Muscle of leg (tissue), 3 donors: ENCODE measurements at regions not wholly inside any gene's neighbourhood (a gene's known extent, or its start where the extent isn't known, plus 50 kb on each side); places are given as distances from the start of the nearest gene placed in this dataset.
"Not testable (repeated sequence)": the region's sequence is repeated elsewhere in the genome, so short reads cannot be mapped to it uniquely, and the experiment has no call there.

Source experiments
- DNase-seq: peaks from one replicate; pipeline ENCODE4 v3.0.0; 2013
- H3K27ac ChIP-seq: one replicate; pipeline ENCODE4 v1.5.1; 2013; ENCODE audit warnings: mild to moderate bottlenecking, low read length, control low read depth
- H3K27me3 ChIP-seq: one replicate; pipeline ENCODE4 v1.6.1; 2013; ENCODE audit warnings: low read length; ENCODE audit not compliant: control insufficient read depth, insufficient read depth
- H3K36me3 ChIP-seq: one replicate; pipeline ENCODE4 v1.6.1; 2013; ENCODE audit warnings: low read length; ENCODE audit not compliant: control insufficient read depth, insufficient read depth
- H3K4me1 ChIP-seq: one replicate; pipeline ENCODE4 v1.6.1; 2013; ENCODE audit warnings: low read length; ENCODE audit not compliant: control insufficient read depth, insufficient read depth
- H3K4me3 ChIP-seq: one replicate; pipeline ENCODE4 v1.5.1; 2013; ENCODE audit warnings: low read length, control low read depth
- H3K9me3 ChIP-seq: replicated peaks from 2 replicates; pipeline ENCODE4 v1.6.1; 2013; ENCODE audit warnings: low read depth, low read length; ENCODE audit not compliant: control insufficient read depth
- WGBS: methylation state at CpG from one replicate; pipeline ENCODE4 v1.1.5; 2013; ENCODE audit warnings: missing lambda C conversion rate; ENCODE audit not compliant: insufficient coverage; 5-methylcytosine and 5-hydroxymethylcytosine counted together

GRCh38 chr13:50243931-50244330 is 228.7 kb downstream of the KCNRG start:
- WGBS = 33% methylated on average over 1 of the region's 2 CpGs
- peak; percentile 71 for DNase-seq
- H3K9me3 ChIP-seq = no peaks in the 10 kb centered on the region
- H3K27me3 ChIP-seq = no peaks in the 10 kb centered on the region
- H3K4me1 ChIP-seq = peaks cover 5% of the 10 kb centered on the region
- no peak overlapping the region for H3K27ac ChIP-seq
- no peaks in the 10 kb centered on the region for H3K36me3 ChIP-seq
- H3K4me3 ChIP-seq = no peak overlapping the region

- Histone ChIP-seq H3K4me1 (peaks cover 5% of the 10 kb centered on the region), H3K36me3 (no peaks in the 10 kb centered on the region), H3K9me3 (no peaks in the 10 kb centered on the region), H3K27ac (no peak overlapping the region), H3K4me3 (no peak overlapping the region), H3K27me3 (no peaks in the 10 kb centered on the region)
- 64% methylated on average over 6 of the region's 6 CpGs for WGBS
- DNase-seq = no peak
Observed at GRCh38 chr13:50244355-50244712, 229.1 kb downstream of the KCNRG start.

GRCh38 chr13:50244713-50245574 is 229.7 kb downstream of the KCNRG start:
- H3K27me3 ChIP-seq = no peaks in the 10 kb centered on the region
- DNase-seq = no peak
- WGBS = 80% methylated on average over 1 of the region's 7 CpGs
- peaks cover 5% of the 10 kb centered on the region for H3K4me1 ChIP-seq
- H3K9me3 ChIP-seq = no peaks in the 10 kb centered on the region
- H3K27ac ChIP-seq = no peak overlapping the region
- no peaks in the 10 kb centered on the region for H3K36me3 ChIP-seq
- no peak overlapping the region for H3K4me3 ChIP-seq

- H3K9me3 ChIP-seq = no peaks in the 10 kb centered on the region
- no peak overlapping the region for H3K4me3 ChIP-seq
- no peaks in the 10 kb centered on the region for H3K27me3 ChIP-seq
- no peaks in the 10 kb centered on the region for H3K36me3 ChIP-seq
- no peak for DNase-seq
- no peak overlapping the region for H3K27ac ChIP-seq
- WGBS = no CpG with 5 or more reads among the region's 1 CpG
- peaks cover 5% of the 10 kb centered on the region for H3K4me1 ChIP-seq
Observed at GRCh38 chr13:50247223-50247622, 232.0 kb downstream of the KCNRG start.

- Histone ChIP-seq H3K4me3 (no peak overlapping the region), H3K4me1 (peaks cover 4% of the 10 kb centered on the region), H3K27me3 (no peaks in the 10 kb centered on the region), H3K36me3 (no peaks in the 10 kb centered on the region), H3K27ac (no peak overlapping the region), H3K9me3 (no peaks in the 10 kb centered on the region)
- DNase-seq = no peak
- no CpG with 5 or more reads among the region's 3 CpGs for WGBS
Observed at GRCh38 chr13:50248516-50249143, 233.4 kb downstream of the KCNRG start.

- H3K9me3 ChIP-seq = no peaks in the 10 kb centered on the region
- WGBS = 75% methylated on average over 1 of the region's 1 CpG
Observed at GRCh38 chr13:50249144-50249521, 233.9 kb downstream of the KCNRG start.

GRCh38 chr13:50250401-50250800 is 235.2 kb downstream of the KCNRG start:
- Histone ChIP-seq H3K4me3 (no peak overlapping the region), H3K27ac (no peak overlapping the region), H3K4me1 (no peaks in the 10 kb centered on the region), H3K27me3 (no peaks in the 10 kb centered on the region), H3K9me3 (no peaks in the 10 kb centered on the region), H3K36me3 (no peaks in the 10 kb centered on the region)
- 96% methylated on average over 2 of the region's 7 CpGs for WGBS
- no peak for DNase-seq

More at GRCh38 chr13:50249144-50249521, 233.9 kb downstream of the KCNRG start:
- no peaks in the 10 kb centered on the region for H3K36me3 ChIP-seq
- no peak overlapping the region for H3K4me3 ChIP-seq
- no peaks in the 10 kb centered on the region for H3K27me3 ChIP-seq
- no peak for DNase-seq
- H3K4me1 ChIP-seq = peaks cover 4% of the 10 kb centered on the region
- no peak overlapping the region for H3K27ac ChIP-seq

- no peaks in the 10 kb centered on the region for H3K36me3 ChIP-seq
- no peak for DNase-seq
- H3K4me3 ChIP-seq = no peak overlapping the region
- WGBS = no CpG with 5 or more reads among the region's 1 CpG
- no peaks in the 10 kb centered on the region for H3K4me1 ChIP-seq
- H3K27me3 ChIP-seq = no peaks in the 10 kb centered on the region
- H3K27ac ChIP-seq = no peak overlapping the region
- H3K9me3 ChIP-seq = no peaks in the 10 kb centered on the region
Observed at GRCh38 chr13:50255639-50256038, 240.4 kb downstream of the KCNRG start.

GRCh38 chr13:50256536-50257321 is 241.5 kb downstream of the KCNRG start:
- not testable (repeated sequence) for H3K4me1 ChIP-seq, DNase-seq, H3K27me3 ChIP-seq, H3K36me3 ChIP-seq, H3K9me3 ChIP-seq, H3K4me3 ChIP-seq, H3K27ac ChIP-seq
- no CpG with 5 or more reads among the region's 6 CpGs for WGBS

- WGBS = no CpG with 5 or more reads among the region's 3 CpGs
- Histone ChIP-seq H3K27me3 (no peaks in the 10 kb centered on the region), H3K4me3 (no peak overlapping the region), H3K36me3 (no peaks in the 10 kb centered on the region), H3K9me3 (no peaks in the 10 kb centered on the region), H3K4me1 (no peaks in the 10 kb centered on the region), H3K27ac (no peak overlapping the region)
- DNase-seq = no peak
Observed at GRCh38 chr13:50257646-50258045, 242.4 kb downstream of the KCNRG start.
